RPMI8226 (cell line): ENCODE measurements at regions not wholly inside any gene's neighbourhood (a gene's known extent, or its start where the extent isn't known, plus 50 kb on each side); places are given as distances from the start of the nearest gene placed in this dataset.

Experiments
- DNase-seq: peaks from one replicate; pipeline ENCODE4 v3.0.0-alpha.2; 2015

DNA sequence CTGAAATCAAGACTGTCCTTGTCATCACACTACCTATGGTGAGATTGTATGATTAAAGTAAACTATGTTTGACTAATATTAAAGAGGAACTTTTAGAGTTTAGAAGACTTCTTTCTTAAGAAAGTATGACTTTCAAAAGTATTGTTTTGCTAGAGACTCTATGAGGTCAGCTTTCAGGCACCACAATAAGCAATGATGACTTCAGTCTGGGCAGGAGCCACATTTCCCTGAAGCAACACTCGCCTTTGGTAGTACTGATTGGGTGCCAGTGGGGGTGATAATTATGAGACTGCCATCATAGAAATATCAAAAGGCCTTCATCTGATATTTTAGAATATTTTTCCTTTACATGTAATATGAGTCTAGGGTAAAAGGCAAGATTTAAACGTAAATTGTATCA lies 212.6 kb downstream of the DTHD1 start:
- no peak for DNase-seq

DNA sequence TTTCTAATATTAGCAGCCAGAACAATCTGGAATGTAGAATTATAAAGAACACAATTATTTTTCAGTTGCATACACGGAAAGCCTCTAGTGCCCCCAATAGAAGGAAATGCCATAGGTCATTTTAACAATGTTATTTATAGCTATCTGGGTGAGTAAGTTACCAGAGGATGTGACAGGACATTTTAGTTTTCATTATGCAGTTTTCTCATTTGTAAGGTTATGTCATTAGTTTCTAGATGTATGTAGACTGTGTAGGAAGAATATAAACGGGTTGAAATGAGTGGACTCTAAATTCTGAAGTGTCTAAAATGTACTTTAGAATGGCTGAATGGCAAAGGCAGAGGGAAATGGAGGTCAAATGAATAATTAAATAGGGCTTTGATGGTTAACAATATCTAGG lies 213.3 kb downstream of the DTHD1 start:
- no peak for DNase-seq

DNA sequence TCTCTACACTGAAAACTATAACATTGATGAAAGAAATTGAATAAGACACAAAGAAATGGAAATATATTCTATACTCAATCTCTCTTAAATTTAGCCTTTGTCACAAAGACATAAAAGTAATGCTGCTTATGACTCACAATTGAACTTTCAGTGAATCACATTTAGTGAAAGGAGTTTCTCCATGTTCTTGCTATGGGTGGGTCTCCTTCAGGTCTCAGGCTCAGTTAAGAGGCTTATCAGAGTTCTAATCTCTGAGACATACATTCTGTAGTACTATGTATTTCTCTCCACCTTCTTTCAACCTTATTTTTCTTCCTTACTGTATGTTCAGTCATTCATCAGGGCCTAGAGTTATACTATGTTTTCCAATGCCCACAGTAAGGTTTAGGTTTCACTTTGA lies 220.9 kb downstream of the DTHD1 start:
- no peak for DNase-seq

DNA sequence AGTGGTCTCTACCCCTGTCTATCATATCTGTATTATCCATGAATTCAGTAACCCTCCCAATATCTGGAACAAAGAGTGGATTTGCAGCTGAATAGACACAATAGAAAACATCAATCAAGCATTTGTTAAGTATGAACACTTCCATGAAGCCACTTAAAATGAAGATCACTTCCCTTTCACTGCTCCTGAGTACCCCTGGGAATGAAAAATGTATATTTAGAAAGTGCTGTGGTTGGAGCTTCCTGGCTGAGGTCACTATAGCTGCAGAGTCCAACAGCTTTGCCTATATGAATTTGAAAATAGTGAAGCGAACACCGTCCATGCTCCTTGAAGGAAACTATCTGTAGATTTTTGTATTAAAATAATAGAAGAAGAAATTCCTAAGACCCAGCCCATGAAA lies 227.0 kb downstream of the DTHD1 start:
- DNase-seq: no peak

DNA sequence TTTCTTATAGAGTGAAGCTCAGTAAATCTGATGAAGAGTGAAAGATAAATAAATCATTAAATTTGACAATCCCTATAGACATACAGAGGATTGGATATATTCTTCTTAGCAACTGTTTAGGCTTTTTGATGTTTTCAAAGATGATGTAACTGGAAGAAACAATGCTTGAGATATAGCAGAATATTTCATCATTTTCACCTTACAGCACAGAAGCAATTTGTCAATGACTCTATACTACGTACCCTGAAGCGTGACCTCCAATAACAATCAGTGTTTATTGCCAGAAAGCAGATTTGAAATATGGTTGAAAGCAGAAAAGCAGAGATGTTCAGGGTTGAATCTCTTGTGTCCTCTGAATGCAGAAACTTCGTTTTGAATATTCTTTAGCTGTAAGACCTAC lies 228.4 kb downstream of the DTHD1 start:
- DNase-seq: no peak

DNA sequence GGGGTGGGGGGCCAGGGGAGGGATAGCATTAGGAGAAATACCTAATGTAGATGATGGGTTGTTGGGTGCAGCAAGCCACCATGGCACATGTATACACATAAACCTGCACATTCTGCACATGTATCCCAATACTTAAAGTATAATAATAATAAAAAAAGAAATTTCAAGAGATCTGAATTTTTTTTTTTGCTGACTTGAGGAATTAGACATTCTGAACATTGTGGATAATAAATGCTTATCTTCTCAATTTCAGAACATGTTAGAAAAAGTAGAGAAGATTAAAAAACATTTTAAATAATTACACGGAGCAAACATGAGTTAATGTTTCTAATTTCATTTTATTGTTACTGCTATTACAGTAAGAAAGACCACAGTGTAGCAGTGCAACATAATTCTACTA lies 230.4 kb downstream of the DTHD1 start:
- DNase-seq: no peak

DNA sequence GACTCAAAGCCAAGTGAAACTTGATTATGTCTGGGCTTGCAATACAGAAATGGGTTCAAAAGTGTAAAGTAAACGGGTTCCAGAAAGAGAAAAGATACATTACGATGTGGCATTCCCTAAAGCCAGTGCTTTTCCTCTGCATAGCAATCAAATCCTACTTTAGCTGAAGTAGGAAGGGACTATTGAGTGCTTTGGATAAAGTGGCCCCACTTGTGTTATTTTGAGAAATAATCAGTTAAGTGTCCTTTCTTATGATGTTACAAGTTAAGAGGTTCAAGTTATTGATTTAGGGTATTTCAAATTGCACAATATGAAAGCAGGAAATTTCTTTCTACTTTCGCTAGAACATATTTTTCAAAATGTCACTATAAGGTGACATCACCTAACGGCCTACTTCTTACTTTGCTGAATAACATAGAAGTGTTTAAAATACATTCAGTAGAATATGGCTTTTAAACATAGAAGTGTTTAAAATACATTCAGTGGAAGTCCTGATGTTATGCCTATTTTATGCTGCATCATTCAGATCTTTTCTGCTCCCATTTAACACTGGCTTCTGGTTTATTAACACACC lies 235.2 kb downstream of the DTHD1 start:
- no peak for DNase-seq

DNA sequence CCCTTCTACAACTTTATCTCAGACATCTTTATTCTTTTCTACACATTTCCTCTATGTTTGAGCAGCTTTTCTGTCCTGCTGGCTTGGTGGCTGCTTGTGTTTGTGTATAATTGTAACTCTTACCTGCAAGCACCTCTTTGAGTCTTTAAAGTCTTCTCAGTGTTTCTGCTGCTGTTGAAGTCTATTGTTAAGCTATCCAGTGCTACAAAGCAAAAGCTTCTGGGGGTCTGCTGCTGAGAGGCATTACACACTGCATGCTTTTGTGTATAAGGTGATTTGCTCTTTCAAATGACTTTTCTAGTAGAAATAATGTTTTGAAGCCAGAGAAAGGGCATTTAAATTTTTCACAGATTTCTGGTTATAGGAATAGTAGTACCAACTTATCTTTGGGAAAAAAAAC lies 241.8 kb downstream of the DTHD1 start:
- DNase-seq: no peak

DNA sequence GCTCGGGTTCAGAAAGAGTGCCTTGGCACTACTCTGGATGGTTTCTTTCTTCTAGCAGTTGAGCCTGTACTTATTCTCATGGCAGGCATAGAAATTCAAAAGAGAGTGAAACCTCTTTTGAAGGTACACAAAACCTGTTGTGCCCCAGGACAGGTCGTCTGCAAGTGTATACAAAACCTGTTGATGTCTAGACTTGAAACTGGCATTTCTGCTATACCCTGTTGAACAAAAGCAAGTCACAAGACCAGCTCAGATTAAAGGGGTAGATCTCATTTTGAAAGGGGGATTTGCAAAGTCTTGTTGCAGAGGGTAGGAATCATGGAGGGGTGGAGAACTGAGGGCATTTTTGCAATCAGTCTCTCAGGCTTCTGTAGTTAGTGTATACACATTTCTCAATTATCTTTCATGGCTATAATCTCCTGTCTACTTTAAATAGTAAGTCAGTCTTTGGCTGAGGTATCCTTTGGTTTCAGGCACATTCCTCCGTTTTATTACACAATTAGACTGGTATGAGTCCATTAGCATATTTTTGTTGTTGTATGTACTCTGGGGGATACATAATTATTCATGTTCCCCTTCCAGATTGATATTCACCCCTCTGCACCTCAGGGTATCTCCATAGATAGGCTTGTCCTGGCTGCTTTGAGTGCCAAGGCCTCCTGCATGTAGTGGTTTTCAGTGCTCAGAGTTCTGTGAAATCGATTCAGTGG lies 251.4 kb downstream of the DTHD1 start:
- DNase-seq: no peak

DNA sequence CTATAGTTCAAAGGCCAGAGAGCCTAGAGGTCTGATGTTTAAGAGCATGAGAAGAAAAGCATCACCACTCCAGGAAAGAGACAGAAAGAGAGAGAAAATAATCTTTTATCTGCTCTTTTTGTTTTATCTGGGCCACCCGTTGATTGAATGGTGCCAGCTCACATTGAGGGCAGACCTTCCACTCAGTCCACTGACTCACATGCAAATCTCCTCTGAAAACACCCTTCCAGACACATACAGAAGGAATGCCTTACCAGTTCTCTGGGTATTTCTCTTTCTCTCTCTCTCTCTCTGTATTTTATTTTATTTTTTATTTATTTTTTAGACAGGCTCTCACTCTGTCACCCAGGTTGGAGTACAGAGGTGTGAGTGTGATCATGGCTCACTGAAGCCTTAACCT lies 252.5 kb downstream of the DTHD1 start:
- no peak for DNase-seq

DNA sequence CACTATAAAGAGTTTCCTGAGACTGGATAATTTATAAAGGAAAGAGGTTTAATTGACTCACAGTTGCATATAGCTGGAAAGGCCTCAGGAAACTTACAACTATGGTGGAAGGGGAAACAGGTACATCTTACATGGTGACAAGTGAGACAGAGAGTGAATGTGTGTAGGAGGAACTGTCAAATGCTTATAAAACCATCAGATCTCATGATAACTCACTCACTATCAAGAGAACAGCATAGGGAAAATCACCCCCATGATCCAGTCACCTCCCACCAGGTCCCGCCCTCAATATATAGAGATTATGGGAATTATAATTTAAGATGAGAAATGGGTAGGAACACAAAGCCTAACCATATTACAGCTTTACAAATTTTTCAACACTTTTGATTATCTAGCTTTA lies 266.0 kb downstream of the DTHD1 start:
- no peak for DNase-seq

DNA sequence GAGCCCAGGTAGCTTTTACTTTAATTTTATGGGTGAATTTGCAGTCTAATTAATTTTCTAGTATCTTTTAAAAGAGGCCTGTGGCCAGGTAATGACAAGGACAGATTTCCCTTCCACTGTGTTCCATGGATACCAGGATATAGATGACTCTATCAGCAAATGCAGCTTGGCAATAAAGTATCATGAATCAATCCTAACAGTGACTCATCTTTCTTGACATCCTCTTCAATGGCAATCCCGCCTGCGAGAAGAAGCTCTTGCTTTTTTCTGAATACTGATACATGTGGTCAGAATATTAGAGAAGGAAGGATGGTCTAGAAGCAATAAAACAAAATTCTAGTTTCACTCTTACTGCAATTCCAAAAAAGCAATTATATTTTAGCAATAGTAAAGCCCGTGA lies 267.8 kb downstream of the DTHD1 start:
- no peak for DNase-seq

DNA sequence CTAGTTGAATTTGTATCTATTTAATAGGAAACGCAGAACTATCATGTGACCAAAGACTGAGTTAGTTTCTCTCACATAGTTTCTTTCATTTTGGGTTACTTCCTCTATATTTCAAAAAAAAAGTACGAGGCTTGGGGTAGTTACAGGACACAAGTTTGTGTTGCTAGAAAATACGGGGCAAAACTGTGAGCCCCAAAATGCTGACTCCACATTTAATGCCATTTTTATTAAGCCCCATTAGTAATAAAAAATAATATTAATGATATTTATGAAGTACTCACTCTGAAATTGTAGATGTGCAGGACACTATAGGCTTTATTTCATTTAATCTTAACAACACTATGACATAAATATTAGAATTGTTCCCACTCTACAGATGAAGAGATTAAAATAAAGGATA lies 268.6 kb downstream of the DTHD1 start:
- DNase-seq: no peak

DNA sequence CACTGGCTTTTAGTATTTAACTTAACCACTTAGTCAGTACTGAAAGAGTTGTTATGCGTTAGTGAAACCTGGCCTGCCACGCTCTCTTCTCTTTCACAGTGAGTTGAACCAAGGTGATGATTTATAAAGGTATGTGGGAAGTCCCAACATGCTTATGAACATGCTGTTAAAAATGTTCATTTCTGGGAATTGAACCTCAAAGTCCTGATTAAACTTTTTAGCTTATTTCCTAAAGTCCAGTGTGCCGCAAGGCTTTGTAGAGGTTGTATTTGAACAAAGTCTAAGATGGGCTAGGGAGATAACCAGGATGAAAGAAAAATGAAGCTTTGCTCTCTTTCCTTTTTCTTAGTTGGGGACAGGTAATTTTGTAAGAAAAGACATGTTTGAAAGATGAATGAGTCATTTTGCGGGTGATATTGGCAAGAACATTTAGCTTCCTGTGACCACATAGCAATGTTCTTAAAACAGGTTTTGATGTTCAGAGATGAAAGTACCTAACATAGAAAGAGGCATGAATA lies 270.3 kb downstream of the DTHD1 start:
- DNase-seq: no peak

DNA sequence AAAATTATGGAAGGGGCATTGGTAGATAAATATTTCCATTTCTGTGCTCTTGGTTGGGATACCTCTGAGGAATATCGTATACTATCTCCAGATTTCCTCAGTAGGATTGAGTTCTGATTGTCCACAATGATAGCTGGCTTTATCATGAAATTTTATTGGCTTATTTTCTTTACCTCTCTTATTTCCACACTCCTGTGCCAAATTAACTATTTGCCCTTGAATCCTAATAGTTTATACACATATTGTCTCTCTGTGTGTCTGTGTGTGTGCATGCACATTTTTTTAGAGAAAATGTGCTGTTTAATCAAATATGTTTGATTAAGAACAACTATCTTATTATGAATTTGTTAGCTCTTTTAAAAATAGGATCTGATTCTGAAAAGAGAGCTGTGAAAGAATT lies 271.6 kb downstream of the DTHD1 start:
- DNase-seq: no peak

DNA sequence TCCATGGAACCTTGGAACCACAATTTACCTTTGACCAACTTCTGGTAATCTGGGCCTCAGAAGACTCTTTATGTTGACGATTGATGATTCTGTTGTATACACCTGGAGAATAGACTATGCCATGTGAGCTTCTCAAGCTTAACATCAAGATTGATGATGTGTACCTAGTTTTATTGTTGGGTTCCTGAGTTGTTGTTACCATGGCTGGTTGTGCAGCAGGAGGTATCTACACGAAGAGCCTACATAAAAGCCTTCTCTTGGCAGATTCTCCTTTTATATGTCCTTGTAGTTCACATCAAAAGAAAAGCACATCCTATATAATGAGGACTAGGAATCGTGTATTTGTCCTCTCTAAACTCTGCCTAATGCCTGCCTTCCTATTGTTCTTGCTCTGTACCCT lies 272.0 kb downstream of the DTHD1 start:
- DNase-seq: no peak

DNA sequence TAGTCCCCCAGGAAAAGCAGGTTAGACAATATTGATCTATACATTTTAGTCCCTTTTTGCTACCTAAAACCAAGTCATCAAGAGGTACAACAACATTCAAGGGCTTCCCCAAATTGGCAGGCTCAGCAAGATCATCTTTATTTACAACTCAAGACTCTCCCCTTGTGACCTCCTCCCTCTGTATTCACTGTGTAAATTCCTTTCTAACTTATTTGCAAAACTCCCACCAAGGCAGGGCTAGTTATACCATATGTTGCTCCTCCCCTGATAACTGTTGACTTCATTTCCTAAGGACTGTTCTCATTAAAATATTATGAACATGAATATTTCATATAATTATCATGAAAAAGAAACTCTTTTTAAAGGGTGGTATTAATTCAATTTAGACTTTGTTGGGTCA lies 275.6 kb downstream of the DTHD1 start:
- DNase-seq: no peak

DNA sequence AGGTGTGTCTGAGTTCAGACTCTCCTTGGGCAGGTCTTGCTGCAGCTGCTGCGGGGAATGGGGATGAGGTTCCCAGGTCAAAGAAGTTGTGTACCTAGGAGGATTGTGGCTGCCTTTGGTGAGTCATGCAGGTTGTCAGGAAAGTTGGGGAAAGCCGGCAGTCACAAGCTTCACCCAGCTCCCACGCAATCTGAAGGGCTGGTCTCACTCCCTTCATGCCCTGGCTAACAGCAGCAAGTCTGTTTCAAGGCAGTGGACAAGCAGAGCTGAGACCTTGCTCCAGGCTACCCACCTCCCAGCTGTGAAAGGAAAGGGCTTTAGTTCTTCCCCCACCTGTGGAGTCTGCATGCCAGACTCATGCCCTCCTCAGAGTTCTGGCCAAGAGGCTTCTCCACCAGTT lies 287.2 kb downstream of the DTHD1 start:
- DNase-seq: no peak

DNA sequence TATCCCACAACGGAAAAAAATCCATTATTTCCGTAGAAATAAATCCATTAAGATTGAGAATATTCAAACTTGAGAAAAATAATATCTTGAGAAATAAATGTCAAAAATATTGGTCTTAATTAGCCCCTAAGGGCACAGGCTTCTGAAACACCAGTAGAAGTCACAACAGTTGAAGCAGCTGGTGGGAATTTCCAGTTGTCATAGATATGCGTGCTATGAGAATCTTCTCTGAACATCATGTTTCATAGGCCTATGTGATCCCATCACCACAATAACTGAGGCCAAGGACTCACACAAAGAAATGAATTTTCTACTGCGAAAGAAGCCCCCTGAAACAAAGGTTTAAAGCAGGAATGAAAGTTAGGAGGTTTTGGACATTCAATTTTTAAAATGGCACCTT lies 292.0 kb downstream of the DTHD1 start:
- DNase-seq: no peak

DNA sequence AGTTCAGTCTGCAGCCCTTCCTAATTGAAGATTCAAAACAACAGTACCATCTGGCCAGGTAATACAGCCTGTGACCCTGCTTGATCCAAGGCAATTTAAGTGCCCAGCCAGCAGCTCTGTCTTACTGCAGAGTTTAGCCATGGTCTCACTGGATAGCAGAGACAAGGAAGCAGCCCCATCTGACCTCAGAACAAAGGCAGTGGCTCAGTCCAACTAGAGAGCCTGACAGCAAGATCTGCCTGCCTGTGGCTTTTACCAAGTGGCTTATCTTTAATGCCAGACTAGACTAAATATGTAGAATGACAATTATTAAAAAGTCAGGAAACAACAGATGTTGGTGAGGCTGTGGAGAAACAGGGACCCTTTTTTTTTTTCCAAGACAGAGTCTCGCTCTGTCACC lies 293.4 kb downstream of the DTHD1 start:
- no peak for DNase-seq

DNA sequence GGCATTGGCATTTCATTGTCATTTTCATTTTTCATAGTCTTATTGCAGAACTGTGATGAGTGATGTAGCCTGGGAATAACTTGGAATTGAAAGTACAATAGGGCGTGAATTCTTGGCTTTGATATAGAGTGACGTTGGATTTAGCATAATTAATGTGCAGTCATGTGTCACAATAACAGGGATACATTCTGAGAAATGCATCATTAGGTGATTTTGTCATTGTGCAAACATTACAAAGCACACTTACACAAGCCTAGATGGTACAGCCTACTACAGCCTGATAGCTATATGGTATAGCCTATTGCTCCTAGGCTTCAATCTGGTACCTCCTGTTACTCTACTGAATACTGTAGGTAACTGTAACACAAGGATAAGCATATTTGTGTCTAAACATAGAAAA lies 300.8 kb downstream of the DTHD1 start:
- no peak for DNase-seq

DNA sequence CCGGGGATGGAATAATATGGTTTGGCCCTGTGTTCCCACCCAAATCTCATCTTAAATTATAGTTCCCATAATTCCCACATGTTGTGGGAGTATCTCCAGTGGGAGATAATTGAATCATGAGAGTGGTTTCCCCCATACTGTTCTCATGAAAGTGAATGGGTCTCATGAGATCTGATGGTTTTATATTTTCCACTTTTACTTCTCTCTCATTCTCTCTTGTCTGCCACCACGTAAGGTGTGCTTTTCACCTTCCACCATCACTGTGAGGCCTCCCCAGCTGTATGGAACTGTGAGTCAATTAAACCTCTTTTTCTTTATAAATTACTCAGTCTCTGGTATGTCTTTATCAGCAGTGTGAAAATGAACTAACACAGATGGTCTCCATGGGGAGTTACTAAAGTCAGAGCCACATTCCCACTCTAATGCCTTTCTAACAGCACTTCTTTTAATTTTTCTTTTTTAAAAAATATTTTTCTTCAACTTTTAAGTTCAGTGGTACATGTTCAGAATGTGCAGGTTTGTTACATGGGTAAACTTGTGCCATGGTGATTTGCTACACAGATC lies 306.6 kb downstream of the DTHD1 start:
- DNase-seq: no peak

DNA sequence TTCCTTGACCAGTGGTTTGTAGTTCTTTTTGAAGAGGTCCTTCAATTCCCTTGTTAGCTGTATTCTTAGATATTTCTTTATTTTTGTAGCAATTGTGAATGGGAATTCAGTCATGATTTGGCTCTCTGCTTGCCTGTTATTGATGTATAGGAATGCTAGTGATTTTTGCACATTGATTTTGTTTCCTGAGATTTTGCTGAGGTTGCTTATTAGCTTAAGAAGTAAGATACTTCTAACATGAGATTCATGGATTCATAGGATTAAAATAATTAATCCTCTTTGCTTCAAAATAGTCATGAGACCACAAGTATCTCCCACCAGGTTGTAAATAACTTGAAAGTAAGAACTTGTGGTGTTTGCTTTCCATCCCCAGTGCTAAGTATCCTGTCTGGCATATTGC lies 308.9 kb downstream of the DTHD1 start:
- DNase-seq: no peak

DNA sequence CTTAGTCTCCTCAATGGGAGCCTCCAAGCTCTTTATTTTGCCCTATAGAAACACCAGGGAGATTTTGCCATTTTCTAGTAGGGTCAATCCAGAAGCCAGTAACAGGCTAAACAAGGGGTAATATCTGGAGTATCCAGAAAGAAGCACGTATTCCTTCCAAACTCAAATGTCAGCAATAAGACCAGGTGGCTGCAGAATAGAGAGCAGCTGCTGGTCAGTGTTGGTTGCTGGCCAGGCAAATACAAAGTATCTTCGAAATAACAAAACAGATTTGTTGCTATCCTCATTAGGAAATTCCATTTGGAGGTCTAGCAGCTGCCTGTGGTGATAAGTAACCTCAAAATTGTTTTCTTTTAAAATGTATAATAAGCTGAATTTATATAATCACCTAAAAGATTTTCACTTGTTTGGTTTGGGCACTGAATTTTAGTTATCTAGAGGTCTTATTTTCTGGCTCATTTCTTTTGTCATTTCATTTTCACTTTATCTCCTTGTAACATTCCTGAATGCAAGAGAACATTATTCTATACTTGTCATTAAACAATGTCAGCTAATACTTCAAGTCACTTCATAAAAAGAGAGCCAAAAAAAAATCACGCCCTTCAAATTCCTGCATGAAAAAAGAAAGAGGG lies 320.6 kb downstream of the DTHD1 start:
- DNase-seq: peak; percentile 3
